NT2/D1 (cell line): ENCODE measurements at regions not wholly inside any gene's neighbourhood (a gene's known extent, or its start where the extent isn't known, plus 50 kb on each side); places are given as distances from the start of the nearest gene placed in this dataset.

Experiments used
- DNase-seq: peaks from one replicate; pipeline ENCODE4 v3.0.0-alpha.2; 2011; ENCODE audit warnings: low read depth, low spot score
- H3K27me3 ChIP-seq: 2 replicates; pipeline ENCODE4 v1.6.0; 2011; ENCODE audit warnings: mild to moderate bottlenecking; ENCODE audit not compliant: insufficient read length, insufficient read depth
- H3K36me3 ChIP-seq: 2 replicates; pipeline ENCODE4 v1.6.1; 2011; ENCODE audit warnings: mild to moderate bottlenecking, low read length, mixed read lengths; ENCODE audit not compliant: insufficient read depth, insufficient read length
- H3K4me1 ChIP-seq: 2 replicates; pipeline ENCODE4 v1.5.1; 2011; ENCODE audit not compliant: insufficient read depth, insufficient read length
- H3K4me3 ChIP-seq: 2 replicates; pipeline ENCODE4 v1.5.1; 2011; ENCODE audit warnings: low read depth; ENCODE audit not compliant: insufficient read length
- H3K9ac ChIP-seq: 2 replicates; pipeline ENCODE4 v1.6.0; 2011; ENCODE audit warnings: low read depth; ENCODE audit not compliant: insufficient read length
- H3K9me3 ChIP-seq: 2 replicates; pipeline ENCODE4 v1.5.1; 2011; ENCODE audit warnings: mild to moderate bottlenecking, low read length; ENCODE audit not compliant: insufficient read depth
- SUZ12 ChIP-seq: IDR thresholded peaks from 2 replicates; pipeline ENCODE4 v1.6.1; 2011; ENCODE audit not compliant: insufficient read length, insufficient read depth; ENCODE audit errors: extremely low read depth
- YY1 ChIP-seq: IDR thresholded peaks from 2 replicates; pipeline ENCODE4 v1.6.1; 2011; ENCODE audit not compliant: insufficient read length, insufficient read depth
- ZNF274 ChIP-seq: IDR thresholded peaks from 2 replicates; pipeline ENCODE4 v1.6.1; 2011; ENCODE audit warnings: mild to moderate bottlenecking, low read depth, low read length

DNA sequence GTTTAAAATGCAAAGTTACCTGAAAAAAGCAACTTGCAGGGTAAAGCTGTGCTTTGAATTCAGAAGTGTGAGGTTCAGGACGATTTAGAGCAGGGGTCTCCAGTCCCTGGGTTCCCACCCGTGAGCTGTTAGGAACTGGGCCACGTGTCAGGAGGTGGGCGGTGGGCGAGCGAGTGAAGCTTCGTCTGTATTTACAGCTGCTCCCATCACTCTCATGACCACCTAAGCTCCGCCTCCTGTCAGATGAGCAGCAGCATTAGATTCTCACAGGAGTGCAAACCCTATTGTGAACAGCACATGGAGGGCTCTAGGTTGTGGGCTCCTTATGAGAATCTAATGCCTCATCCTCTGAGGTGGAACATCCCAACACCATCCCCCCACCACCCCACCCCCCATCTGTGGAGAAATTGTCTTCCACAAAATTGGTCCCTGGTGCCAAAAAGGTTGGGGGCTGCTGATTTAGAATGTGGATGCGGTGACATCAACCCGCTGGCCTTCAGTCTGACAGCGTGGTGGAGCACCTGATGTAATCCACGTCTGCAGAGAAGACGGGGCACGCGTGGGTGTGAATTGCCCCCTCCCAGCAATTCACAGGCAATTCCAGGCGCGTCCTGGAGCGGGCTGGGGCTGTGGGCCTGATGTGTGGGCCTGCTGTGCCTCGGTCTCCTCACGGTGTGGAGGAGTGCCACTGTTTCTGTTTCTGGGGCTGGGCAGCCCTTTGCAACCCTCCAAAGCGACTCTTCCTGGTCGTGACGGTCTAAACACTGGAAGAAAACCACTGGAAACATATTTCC, 214.0 kb upstream of the SOX1 start:
- peaks cover 2% of the 10 kb centered on the region for H3K27me3 ChIP-seq
- H3K36me3 ChIP-seq: no peaks in the 10 kb centered on the region
- H3K9ac ChIP-seq: no peak overlapping the region
- TF ChIP-seq SUZ12: no peak
- TF ChIP-seq YY1: no peak
- TF ChIP-seq ZNF274: no peak
- H3K9me3 ChIP-seq: peaks cover 12% of the 10 kb centered on the region; the same call in 1 of the 2 replicates
- peaks cover 6% of the 10 kb centered on the region for H3K4me1 ChIP-seq
- no peak overlapping the region for H3K4me3 ChIP-seq
- DNase-seq: no peak

DNA sequence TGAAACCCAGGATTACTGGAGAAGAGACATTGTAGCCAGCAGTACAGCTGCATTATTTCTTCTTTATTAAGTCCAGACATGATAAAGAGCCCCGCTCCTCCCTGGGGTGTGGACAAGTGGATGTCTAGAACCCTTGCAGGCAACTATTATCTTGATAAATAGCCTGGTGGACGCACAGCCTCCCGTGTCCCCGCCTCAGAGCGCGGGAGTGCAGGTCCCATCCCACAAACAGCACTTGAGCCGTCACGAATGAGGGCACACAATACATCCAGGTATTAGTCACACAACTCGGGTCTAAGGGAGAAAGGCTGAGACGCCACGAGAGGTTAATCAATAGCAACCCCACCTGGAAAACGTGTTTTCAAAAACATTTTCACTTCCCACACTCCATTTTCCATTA, 213.2 kb upstream of the SOX1 start:
- Histone ChIP-seq H3K9me3 (peaks cover 4% of the 10 kb centered on the region; the same call in 1 of the 2 replicates), H3K27me3 (peaks cover 2% of the 10 kb centered on the region), H3K36me3 (no peaks in the 10 kb centered on the region), H3K4me3 (no peak overlapping the region), H3K4me1 (peaks cover 6% of the 10 kb centered on the region), H3K9ac (no peak overlapping the region)
- no peak for DNase-seq
- no peak for TF ChIP-seq YY1
- no peak for TF ChIP-seq SUZ12
- no peak for TF ChIP-seq ZNF274

DNA sequence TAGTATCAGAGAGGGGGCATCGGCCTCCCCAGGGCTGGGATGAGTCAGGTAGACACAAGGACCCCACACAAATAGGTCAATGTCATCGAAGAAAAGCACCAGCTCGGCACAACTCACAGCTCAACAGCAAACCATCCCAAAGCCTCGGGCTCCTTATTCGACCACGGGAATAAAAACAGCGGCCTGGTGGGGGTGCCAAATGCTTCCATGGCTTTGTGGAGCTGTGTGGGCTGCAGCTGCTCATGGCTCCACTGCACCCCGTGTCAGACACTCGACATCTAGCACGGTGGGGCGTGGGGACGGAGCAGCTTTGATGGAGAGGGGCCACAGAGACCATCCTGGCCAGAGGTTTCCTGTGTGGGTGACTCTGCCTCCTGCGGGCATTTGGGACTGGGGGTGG, 212.5 kb upstream of the SOX1 start:
- Histone ChIP-seq H3K27me3 (peaks cover 2% of the 10 kb centered on the region), H3K9ac (no peak overlapping the region), H3K9me3 (no peaks in the 10 kb centered on the region), H3K4me3 (no peak overlapping the region), H3K4me1 (peaks cover 9% of the 10 kb centered on the region), H3K36me3 (no peaks in the 10 kb centered on the region)
- DNase-seq: no peak
- TF ChIP-seq YY1: no peak

DNA sequence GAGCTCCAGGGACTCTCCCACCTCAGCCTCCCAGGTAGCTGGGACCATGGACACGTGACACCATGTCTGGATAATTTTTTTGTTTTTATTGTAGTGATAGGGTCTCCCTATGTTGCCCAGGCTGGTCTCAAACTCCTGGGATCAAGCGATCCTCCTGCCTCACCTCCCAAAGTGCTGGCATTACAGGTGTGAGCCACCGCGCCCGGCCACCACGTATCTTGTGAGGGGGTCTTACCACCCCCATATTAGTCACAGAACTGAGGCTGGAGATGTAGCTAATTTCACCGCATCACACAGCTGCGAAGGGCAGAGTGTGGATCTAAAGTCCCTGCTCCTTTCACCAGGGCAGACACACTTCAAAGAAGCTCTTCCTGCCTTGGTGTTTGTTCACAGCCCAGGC, 211.8 kb upstream of the SOX1 start:
- Histone ChIP-seq H3K9me3 (no peaks in the 10 kb centered on the region), H3K9ac (no peak overlapping the region), H3K27me3 (peaks cover 2% of the 10 kb centered on the region), H3K36me3 (no peaks in the 10 kb centered on the region), H3K4me1 (peaks cover 15% of the 10 kb centered on the region), H3K4me3 (no peak overlapping the region)
- no peak for DNase-seq
- no peak for TF ChIP-seq ZNF274
- TF ChIP-seq YY1: no peak
- no peak for TF ChIP-seq SUZ12

DNA sequence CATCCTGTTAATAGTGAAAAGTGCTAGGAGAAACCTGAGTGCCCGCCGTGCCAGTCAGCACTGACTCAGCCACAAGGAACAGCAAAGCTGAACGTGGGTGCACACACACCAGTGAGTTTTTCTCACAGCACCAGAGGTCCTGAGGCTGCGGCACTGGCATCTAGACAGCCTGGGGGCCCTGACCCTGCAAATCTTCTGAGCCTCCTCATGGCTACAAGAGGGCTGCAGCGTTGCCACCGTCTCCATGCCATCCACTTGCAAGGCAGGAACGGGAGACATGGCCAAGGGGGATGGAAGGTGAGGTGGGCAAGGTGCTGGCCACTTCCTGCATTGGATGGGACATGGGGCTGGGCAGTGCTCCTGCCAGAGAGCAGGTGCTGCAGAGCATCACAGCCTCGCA, 211.2 kb upstream of the SOX1 start:
- no peaks in the 10 kb centered on the region for H3K36me3 ChIP-seq
- H3K27me3 ChIP-seq: peaks cover 2% of the 10 kb centered on the region
- TF ChIP-seq ZNF274 (no peak), YY1 (no peak), SUZ12 (no peak)
- peaks cover 11% of the 10 kb centered on the region for H3K4me1 ChIP-seq
- no peak for DNase-seq
- no peak overlapping the region for H3K9ac ChIP-seq
- no peaks in the 10 kb centered on the region for H3K9me3 ChIP-seq
- no peak overlapping the region for H3K4me3 ChIP-seq

DNA sequence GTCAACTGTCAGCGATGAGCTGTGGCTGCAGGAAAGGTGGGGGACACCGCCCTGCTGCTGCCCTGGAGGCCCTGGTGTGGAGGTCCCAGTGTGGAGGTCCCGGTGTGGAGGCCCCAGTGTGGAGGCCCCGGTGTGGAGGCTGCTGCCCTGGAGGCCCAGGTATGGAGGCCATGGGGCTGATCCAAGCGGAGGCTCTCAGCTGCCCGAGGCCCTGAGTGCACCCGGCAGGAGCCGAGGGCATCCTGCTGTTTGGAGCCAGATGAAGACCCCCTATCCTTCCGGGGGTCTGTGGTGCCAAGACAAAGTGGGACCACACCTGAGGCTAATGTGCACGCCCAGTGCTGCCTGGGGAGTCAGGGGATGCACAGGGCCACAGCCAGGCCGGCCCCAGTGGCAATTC, 210.4 kb upstream of the SOX1 start:
- H3K9ac ChIP-seq: no peak overlapping the region
- H3K4me1 ChIP-seq: peaks cover 11% of the 10 kb centered on the region
- TF ChIP-seq ZNF274 (no peak), YY1 (no peak), SUZ12 (no peak)
- DNase-seq: no peak
- no peak overlapping the region for H3K4me3 ChIP-seq
- peaks cover 2% of the 10 kb centered on the region for H3K27me3 ChIP-seq
- H3K9me3 ChIP-seq: no peaks in the 10 kb centered on the region
- no peaks in the 10 kb centered on the region for H3K36me3 ChIP-seq

DNA sequence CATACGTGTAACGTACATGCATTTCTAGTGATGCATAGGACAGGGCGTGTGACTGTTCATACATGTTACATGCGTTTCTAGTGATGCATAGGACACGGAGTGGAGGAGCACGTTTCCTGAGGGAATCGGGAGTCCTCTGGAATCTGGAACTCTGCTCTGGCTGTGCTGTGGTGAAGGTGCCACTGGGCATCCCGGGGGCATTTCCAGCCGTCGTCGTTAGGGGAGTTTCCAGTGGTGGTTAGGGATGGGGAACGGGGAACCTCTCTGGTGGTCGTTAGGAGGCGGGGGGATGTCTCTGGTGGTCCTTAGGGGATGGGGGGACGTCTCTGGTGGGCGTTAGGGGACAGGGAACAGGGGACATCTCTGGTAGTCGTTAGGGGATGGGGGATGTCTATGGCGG, 209.6 kb upstream of the SOX1 start:
- peaks cover 2% of the 10 kb centered on the region for H3K27me3 ChIP-seq
- no peak overlapping the region for H3K9ac ChIP-seq
- no peak for TF ChIP-seq SUZ12
- TF ChIP-seq ZNF274: no peak
- TF ChIP-seq YY1: no peak
- no peak for DNase-seq
- H3K9me3 ChIP-seq: no peaks in the 10 kb centered on the region
- H3K36me3 ChIP-seq: no peaks in the 10 kb centered on the region
- no peak overlapping the region for H3K4me3 ChIP-seq
- peaks cover 11% of the 10 kb centered on the region for H3K4me1 ChIP-seq

DNA sequence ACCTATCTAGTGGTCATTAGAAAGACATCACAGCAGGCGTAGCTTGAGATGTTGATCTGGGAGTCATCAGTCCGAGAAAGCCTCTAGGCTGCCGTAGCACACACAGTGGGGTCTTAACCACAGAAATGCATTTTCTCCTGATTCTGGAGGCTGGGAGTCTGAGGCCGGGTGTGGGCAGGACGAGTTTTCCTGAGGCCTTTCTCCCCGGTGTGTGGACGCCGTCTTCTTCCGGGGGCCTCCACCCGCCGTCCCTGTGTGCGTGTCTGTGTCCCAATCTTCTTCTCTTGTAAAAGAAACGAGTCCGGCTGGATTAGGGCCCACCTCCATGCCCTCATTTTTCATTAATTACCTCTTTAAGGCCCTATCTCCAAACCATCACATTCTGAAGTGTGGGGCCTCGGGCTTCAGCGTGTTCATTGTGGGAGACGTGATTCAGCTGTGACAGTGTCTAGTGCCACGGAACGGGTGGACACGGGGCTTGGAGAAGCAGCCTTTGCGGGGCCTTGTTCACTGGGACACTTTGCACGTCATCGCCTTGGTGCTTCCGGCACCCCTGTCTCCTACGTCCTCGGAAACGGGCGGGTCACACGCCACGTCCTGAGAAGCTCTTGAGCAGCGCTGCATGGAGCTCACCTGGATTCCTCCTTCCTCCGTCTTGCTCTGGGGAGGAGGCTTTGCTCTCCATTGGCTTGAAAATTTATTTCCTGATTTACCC, 208.9 kb upstream of the SOX1 start:
- TF ChIP-seq ZNF274 (no peak), YY1 (no peak), SUZ12 (no peak)
- DNase-seq: no peak
- H3K9me3 ChIP-seq: no peaks in the 10 kb centered on the region
- no peaks in the 10 kb centered on the region for H3K36me3 ChIP-seq
- no peak overlapping the region for H3K9ac ChIP-seq
- H3K4me3 ChIP-seq: no peak overlapping the region
- peaks cover 11% of the 10 kb centered on the region for H3K4me1 ChIP-seq
- H3K27me3 ChIP-seq: peaks cover 2% of the 10 kb centered on the region
